Trophoblast cell (in vitro differentiated cells and primary cell): ENCODE measurements at regions not wholly inside any gene's neighbourhood (a gene's known extent, or its start where the extent isn't known, plus 50 kb on each side); places are given as distances from the start of the nearest gene placed in this dataset.

Experiments
- DNase-seq, 2 donors: peaks; one replicate each; pipeline ENCODE4 v3.0.0-alpha.2; 2016
- H2AFZ ChIP-seq: 2 replicates; pipeline ENCODE4 v1.6.1; 2013; ENCODE audit warnings: low read length, moderate library complexity, mild to moderate bottlenecking; ENCODE audit not compliant: insufficient read depth, poor library complexity
- H2AK5ac ChIP-seq: 2 replicates; pipeline ENCODE4 v1.6.1; 2013; ENCODE audit warnings: mild to moderate bottlenecking, low read length
- H2BK120ac ChIP-seq: 2 replicates; pipeline ENCODE4 v1.6.1; 2013; ENCODE audit warnings: low read length, mild to moderate bottlenecking, moderate library complexity; ENCODE audit not compliant: insufficient read depth, poor library complexity
- H2BK12ac ChIP-seq: 2 replicates; pipeline ENCODE4 v1.6.1; 2013; ENCODE audit warnings: mild to moderate bottlenecking, low read length, moderate library complexity
- H2BK5ac ChIP-seq: 2 replicates; pipeline ENCODE4 v1.6.1; 2013; ENCODE audit warnings: low read length, low read depth, moderate library complexity, mild to moderate bottlenecking; ENCODE audit not compliant: poor library complexity
- H3K14ac ChIP-seq: 2 replicates; pipeline ENCODE4 v1.6.1; 2013; ENCODE audit warnings: mild to moderate bottlenecking, low read length
- H3K18ac ChIP-seq: 2 replicates; pipeline ENCODE4 v1.6.1; 2013; ENCODE audit warnings: mild to moderate bottlenecking, low read length
- H3K23ac ChIP-seq: 2 replicates; pipeline ENCODE4 v1.6.1; 2013; ENCODE audit warnings: low read length
- H3K27ac ChIP-seq: 2 replicates; pipeline ENCODE4 v1.5.1; 2013; ENCODE audit warnings: low read depth, mild to moderate bottlenecking, inconsistent platforms, low read length, moderate library complexity
- H3K27me3 ChIP-seq: 2 replicates; pipeline ENCODE4 v1.6.1; 2013; ENCODE audit warnings: inconsistent platforms, mild to moderate bottlenecking, low read length, moderate library complexity; ENCODE audit not compliant: insufficient read depth
- H3K36me3 ChIP-seq, 2 experiments: 1 replicate in 1 of 2; 2 replicates in 1 of 2; pipeline ENCODE4 v1.6.1; 2013; ENCODE audit warnings: low read length in 2 of 2, mild to moderate bottlenecking in 2 of 2, moderate library complexity in 1 of 2; ENCODE audit not compliant: insufficient read depth in 2 of 2, control insufficient read depth in 1 of 2
- H3K4ac ChIP-seq: 2 replicates; pipeline ENCODE4 v1.6.1; 2013; ENCODE audit warnings: low read depth, mild to moderate bottlenecking, low read length, moderate library complexity
- H3K4me1 ChIP-seq, 2 experiments: 1 replicate in 1 of 2; 2 replicates in 1 of 2; pipeline ENCODE4 v1.6.1; 2013; ENCODE audit warnings: low read length in 2 of 2, mild to moderate bottlenecking in 2 of 2, moderate library complexity in 1 of 2; ENCODE audit not compliant: insufficient read depth in 2 of 2, control insufficient read depth in 1 of 2
- H3K4me2 ChIP-seq: 2 replicates; pipeline ENCODE4 v1.6.1; 2013; ENCODE audit warnings: inconsistent platforms, mild to moderate bottlenecking, low read length, moderate library complexity
- H3K4me3 ChIP-seq: 2 replicates; pipeline ENCODE4 v1.5.1; 2013; ENCODE audit warnings: mild to moderate bottlenecking, low read depth, low read length, inconsistent platforms
- H3K79me1 ChIP-seq: one replicate; pipeline ENCODE4 v1.6.1; 2013; ENCODE audit warnings: low read length
- H3K79me2 ChIP-seq: 2 replicates; pipeline ENCODE4 v1.6.1; 2013; ENCODE audit warnings: low read length, mild to moderate bottlenecking; ENCODE audit not compliant: control insufficient read depth, insufficient read depth, poor library complexity
- H3K9ac ChIP-seq: 2 replicates; pipeline ENCODE4 v1.6.1; 2013; ENCODE audit warnings: mild to moderate bottlenecking, low read length
- H3K9me3 ChIP-seq: 2 replicates; pipeline ENCODE4 v1.6.1; 2013; ENCODE audit warnings: low read depth, mild to moderate bottlenecking, control low read depth, inconsistent platforms, low read length; ENCODE audit not compliant: insufficient read depth
- H4K12ac ChIP-seq: 2 replicates; pipeline ENCODE4 v1.6.1; 2013; ENCODE audit warnings: low read depth, mild to moderate bottlenecking, low read length, moderate library complexity
- H4K8ac ChIP-seq: 2 replicates; pipeline ENCODE4 v1.6.1; 2013; ENCODE audit warnings: low read depth, mild to moderate bottlenecking, low read length, moderate library complexity
- H4K91ac ChIP-seq: one replicate; pipeline ENCODE4 v1.6.1; 2013; ENCODE audit warnings: low read depth, mild to moderate bottlenecking, low read length, moderate library complexity
- WGBS: extraction: QIAGEN DNeasy Blood & Tissue Kit; methylation state at CpG from one replicate; pipeline ENCODE4 v1.1.7; 2013; ENCODE audit warnings: missing lambda C conversion rate; ENCODE audit not compliant: insufficient read length, insufficient coverage; ENCODE audit errors: extremely low coverage; 5-methylcytosine and 5-hydroxymethylcytosine counted together

DNA sequence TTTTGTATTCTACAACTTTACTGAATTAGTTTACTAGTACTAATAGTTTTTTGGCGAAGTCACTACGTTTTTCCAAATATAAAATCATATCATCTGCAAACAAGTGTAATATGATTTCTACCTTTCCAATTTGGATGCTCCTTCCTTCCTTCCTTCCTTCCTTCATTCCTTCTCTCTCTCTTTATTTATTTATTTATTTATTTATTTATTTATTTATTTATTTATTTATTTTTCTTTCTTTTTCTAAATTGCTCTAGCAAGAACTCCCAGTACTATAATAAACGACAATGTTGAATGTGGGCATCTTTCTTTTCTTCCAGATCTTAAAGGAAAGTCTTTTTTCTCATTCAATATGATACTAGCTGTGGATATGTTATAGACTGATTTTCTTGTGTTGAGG, 656.0 kb upstream of the LUZP2 start:
- no peak overlapping the region for H2AFZ ChIP-seq
- no peak overlapping the region for H2AK5ac ChIP-seq
- no peak overlapping the region for H3K14ac ChIP-seq
- no peak overlapping the region for H3K4me3 ChIP-seq
- no peak overlapping the region for H3K27ac ChIP-seq
- no peak overlapping the region for H3K4ac ChIP-seq
- no peak overlapping the region for H3K18ac ChIP-seq
- H2BK12ac ChIP-seq, result no peak overlapping the region
- H3K4me2 ChIP-seq, result no peak overlapping the region
- H4K8ac ChIP-seq, result no peak overlapping the region
- no peak overlapping the region for H3K23ac ChIP-seq
- no peak overlapping the region for H4K12ac ChIP-seq
- no peaks in the 10 kb centered on the region for H3K9me3 ChIP-seq
- H3K9ac ChIP-seq, result no peak overlapping the region
- WGBS, result no CpG with 5 or more reads among the region's 3 CpGs
- H2BK120ac ChIP-seq, result no peak overlapping the region
- H3K4me1 ChIP-seq, result no peaks in the 10 kb centered on the region
- H3K79me1 ChIP-seq, result no peaks in the 10 kb centered on the region
- DNase-seq, result no peak
- no peak overlapping the region for H2BK5ac ChIP-seq
- no peak overlapping the region for H4K91ac ChIP-seq
- no peaks in the 10 kb centered on the region for H3K27me3 ChIP-seq
- H3K36me3 ChIP-seq, result no peaks in the 10 kb centered on the region
- no peaks in the 10 kb centered on the region for H3K79me2 ChIP-seq

DNA sequence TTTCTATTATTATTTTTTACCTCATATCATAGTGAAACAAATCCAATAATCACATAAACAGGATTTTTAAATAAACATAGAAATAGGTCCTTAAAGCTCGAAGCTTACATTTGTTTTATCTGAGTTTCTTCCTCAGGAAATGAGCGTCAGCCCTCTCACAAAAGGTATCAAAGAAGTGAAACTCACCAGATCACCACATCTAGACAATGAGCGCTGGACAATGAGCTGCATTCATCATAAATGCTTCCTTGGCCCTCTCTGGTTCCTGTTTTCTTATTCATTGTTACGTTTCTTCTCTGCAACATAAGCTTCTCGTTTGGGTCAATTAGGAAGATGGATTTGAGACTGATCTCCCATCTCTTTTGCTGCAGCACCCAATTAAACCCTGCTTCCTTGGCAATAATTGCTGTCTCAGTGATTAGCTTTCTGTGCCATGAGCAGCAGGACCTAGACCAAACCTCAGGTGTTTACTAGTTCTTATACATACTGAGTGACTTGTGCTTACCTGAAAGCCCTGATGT, 649.9 kb upstream of the LUZP2 start:
- no peak overlapping the region for H3K9ac ChIP-seq
- no peak overlapping the region for H3K27ac ChIP-seq
- H4K12ac ChIP-seq, result no peak overlapping the region
- no peak overlapping the region for H3K18ac ChIP-seq
- no peak overlapping the region for H3K23ac ChIP-seq
- H2BK120ac ChIP-seq, result no peak overlapping the region
- no CpG with 5 or more reads among the region's 5 CpGs for WGBS
- H2AFZ ChIP-seq, result no peak overlapping the region
- no peak overlapping the region for H2AK5ac ChIP-seq
- no peak overlapping the region for H2BK5ac ChIP-seq
- H3K4me1 ChIP-seq, result peaks cover 2 to 5% of the 10 kb centered on the region in 2 experiments
- H3K14ac ChIP-seq, result no peak overlapping the region
- H3K4me3 ChIP-seq, result no peak overlapping the region
- no peak overlapping the region for H2BK12ac ChIP-seq
- H3K79me2 ChIP-seq, result no peaks in the 10 kb centered on the region
- H3K9me3 ChIP-seq, result no peaks in the 10 kb centered on the region
- H4K91ac ChIP-seq, result no peak overlapping the region
- no peaks in the 10 kb centered on the region for H3K79me1 ChIP-seq
- H3K27me3 ChIP-seq, result no peaks in the 10 kb centered on the region
- no peak overlapping the region for H3K4me2 ChIP-seq
- no peak for DNase-seq
- no peak overlapping the region for H4K8ac ChIP-seq
- no peak overlapping the region for H3K4ac ChIP-seq
- H3K36me3 ChIP-seq, result no peaks in the 10 kb centered on the region

GRCh38 chr11:23851216-23851615, 645.6 kb upstream of the LUZP2 start:
- no peak overlapping the region for H2AFZ ChIP-seq
- no peaks in the 10 kb centered on the region for H3K79me2 ChIP-seq
- no peaks in the 10 kb centered on the region for H3K36me3 ChIP-seq
- no peak overlapping the region for H3K4me3 ChIP-seq
- WGBS, result no CpG with 5 or more reads among the region's 1 CpG
- H2BK120ac ChIP-seq, result no peak overlapping the region
- H3K4me2 ChIP-seq, result no peak overlapping the region
- no peak overlapping the region for H3K18ac ChIP-seq
- DNase-seq, result no peak
- no peaks in the 10 kb centered on the region for H3K79me1 ChIP-seq
- no peak overlapping the region for H3K27ac ChIP-seq
- no peak overlapping the region for H3K4ac ChIP-seq
- no peak overlapping the region for H2BK5ac ChIP-seq
- no peak overlapping the region for H4K8ac ChIP-seq
- H4K12ac ChIP-seq, result no peak overlapping the region
- H3K4me1 ChIP-seq, result peaks cover 2 to 5% of the 10 kb centered on the region in 2 experiments
- H2BK12ac ChIP-seq, result no peak overlapping the region
- no peaks in the 10 kb centered on the region for H3K27me3 ChIP-seq
- H2AK5ac ChIP-seq, result no peak overlapping the region
- no peaks in the 10 kb centered on the region for H3K9me3 ChIP-seq
- H3K23ac ChIP-seq, result no peak overlapping the region
- no peak overlapping the region for H3K14ac ChIP-seq
- no peak overlapping the region for H4K91ac ChIP-seq
- H3K9ac ChIP-seq, result no peak overlapping the region

DNA sequence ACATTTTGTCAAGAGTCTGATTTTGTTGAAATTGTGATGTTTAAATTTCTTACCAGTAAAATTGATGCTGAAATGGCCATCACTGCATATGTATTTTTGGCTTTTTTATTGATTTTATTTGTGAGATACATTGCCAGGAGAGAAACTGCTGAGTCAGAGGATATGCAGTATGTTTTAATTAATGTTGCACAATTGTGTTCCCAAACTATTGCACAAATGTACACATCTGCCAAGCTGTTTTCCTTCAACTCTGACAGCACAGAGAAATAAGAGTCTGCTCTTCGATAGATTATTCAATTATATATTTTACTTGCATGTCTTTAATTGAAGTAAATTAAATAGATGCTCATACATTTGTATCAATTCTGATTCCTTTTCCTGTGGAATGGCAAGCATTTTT, 640.2 kb upstream of the LUZP2 start:
- Histone ChIP-seq H3K4me3 (no peak overlapping the region), H4K8ac (no peak overlapping the region), H3K4me1 (no peaks in the 10 kb centered on the region), H2BK120ac (no peak overlapping the region), H2BK12ac (no peak overlapping the region), H3K4ac (no peak overlapping the region), H3K23ac (no peak overlapping the region), H4K91ac (no peak overlapping the region), H3K79me2 (no peaks in the 10 kb centered on the region), H3K36me3 (no peaks in the 10 kb centered on the region), H3K79me1 (no peaks in the 10 kb centered on the region), H2BK5ac (no peak overlapping the region), H3K9ac (no peak overlapping the region), H4K12ac (no peak overlapping the region), H3K27ac (no peak overlapping the region), H3K18ac (no peak overlapping the region), H3K4me2 (no peak overlapping the region), H3K9me3 (no peaks in the 10 kb centered on the region), H2AFZ (no peak overlapping the region), H3K14ac (no peak overlapping the region), H2AK5ac (no peak overlapping the region), H3K27me3 (no peaks in the 10 kb centered on the region)
- WGBS, result no CpG with 5 or more reads among the region's 1 CpG
- DNase-seq, result no peak
